ENCODE measurements at regions not wholly inside any gene's neighbourhood (a gene's known extent, or its start where the extent isn't known, plus 50 kb on each side); places are given as distances from the start of the nearest gene placed in this dataset.

- TF ChIP-seq POLR2A (IDR thresholded peaks at IDR 0.05; ENCODE audit: insufficient read depth in 1 of 2, low read depth in 2 of 2, low read length in 2 of 2): no peak
- TF ChIP-seq MXD4 (CRISPR knock-in tag; IDR thresholded peaks at IDR 0.05): no peak
- no peak for TF ChIP-seq MEF2D (CRISPR knock-in tag; IDR thresholded peaks at IDR 0.05)
- TF ChIP-seq ATF7-NPFF (CRISPR knock-in tag; IDR thresholded peaks at IDR 0.05; ENCODE audit: low read depth): no peak
Measured at GRCh38 chr6:165984729-165985275, 182.8 kb downstream of the TBXT start.
